ENCODE measurements at regions not wholly inside any gene's neighbourhood (a gene's known extent, or its start where the extent isn't known, plus 50 kb on each side); places are given as distances from the start of the nearest gene placed in this dataset.
A peak's percentile ranks its signal among the peaks of the same experiment; 100 is the strongest.

- TF ChIP-seq, protein P1, sequence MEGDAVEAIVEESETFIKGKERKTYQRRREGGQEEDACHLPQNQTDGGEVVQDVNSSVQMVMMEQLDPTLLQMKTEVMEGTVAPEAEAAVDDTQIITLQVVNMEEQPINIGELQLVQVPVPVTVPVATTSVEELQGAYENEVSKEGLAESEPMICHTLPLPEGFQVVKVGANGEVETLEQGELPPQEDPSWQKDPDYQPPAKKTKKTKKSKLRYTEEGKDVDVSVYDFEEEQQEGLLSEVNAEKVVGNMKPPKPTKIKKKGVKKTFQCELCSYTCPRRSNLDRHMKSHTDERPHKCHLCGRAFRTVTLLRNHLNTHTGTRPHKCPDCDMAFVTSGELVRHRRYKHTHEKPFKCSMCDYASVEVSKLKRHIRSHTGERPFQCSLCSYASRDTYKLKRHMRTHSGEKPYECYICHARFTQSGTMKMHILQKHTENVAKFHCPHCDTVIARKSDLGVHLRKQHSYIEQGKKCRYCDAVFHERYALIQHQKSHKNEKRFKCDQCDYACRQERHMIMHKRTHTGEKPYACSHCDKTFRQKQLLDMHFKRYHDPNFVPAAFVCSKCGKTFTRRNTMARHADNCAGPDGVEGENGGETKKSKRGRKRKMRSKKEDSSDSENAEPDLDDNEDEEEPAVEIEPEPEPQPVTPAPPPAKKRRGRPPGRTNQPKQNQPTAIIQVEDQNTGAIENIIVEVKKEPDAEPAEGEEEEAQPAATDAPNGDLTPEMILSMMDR (IDR thresholded peaks at IDR 0.05) = no peak
- no peak for TF ChIP-seq POLR2AphosphoS5 (IDR thresholded peaks at IDR 0.05)
- TF ChIP-seq POLR2A (IDR thresholded peaks at IDR 0.05; ENCODE audit: low read depth) = no peak
- TF ChIP-seq EP300 (IDR thresholded peaks at IDR 0.05) = no peak
- intact Hi-C loops (cut with DNase I) = no loop called here
- DNase-seq (ENCODE audit: extremely low spot score) = no peak
Measured at GRCh38 chr15:69795601-69796000, 302.1 kb downstream of the TLE3 start.

GRCh38 chr15:69797051-69797595 lies 300.6 kb downstream of the TLE3 start:
- no peak overlapping the region for H3K27ac ChIP-seq (replicated peaks in 1 of 4)
- no peak for DNase-seq (ENCODE audit: extremely low spot score)
- TF ChIP-seq, protein P1 (IDR thresholded peaks at IDR 0.05) = no peak
- TF ChIP-seq EP300 (IDR thresholded peaks at IDR 0.05) (no peak), POLR2A (IDR thresholded peaks at IDR 0.05; ENCODE audit: low read depth) (no peak), POLR2AphosphoS5 (IDR thresholded peaks at IDR 0.05) (no peak)

More at GRCh38 chr15:69795601-69796000, 302.1 kb downstream of the TLE3 start:
- Histone ChIP-seq H3K4me3 (no peak overlapping the region), H3K9me3 (peaks cover 0 to 12% (median 11%) of the 10 kb centered on the region in 4 donors), H3K27ac (replicated peaks in 1 of 4) (peak overlapping the region; percentile 65 to 76 (median 71)), H3K36me3 (no peaks in the 10 kb centered on the region), H3K27me3 (no peaks in the 10 kb centered on the region), H3K4me1 (peaks cover 14 to 28% (median 26%) of the 10 kb centered on the region in 4 donors)
- 87% methylated on average over 5 of the region's 6 CpGs for WGBS

DNA sequence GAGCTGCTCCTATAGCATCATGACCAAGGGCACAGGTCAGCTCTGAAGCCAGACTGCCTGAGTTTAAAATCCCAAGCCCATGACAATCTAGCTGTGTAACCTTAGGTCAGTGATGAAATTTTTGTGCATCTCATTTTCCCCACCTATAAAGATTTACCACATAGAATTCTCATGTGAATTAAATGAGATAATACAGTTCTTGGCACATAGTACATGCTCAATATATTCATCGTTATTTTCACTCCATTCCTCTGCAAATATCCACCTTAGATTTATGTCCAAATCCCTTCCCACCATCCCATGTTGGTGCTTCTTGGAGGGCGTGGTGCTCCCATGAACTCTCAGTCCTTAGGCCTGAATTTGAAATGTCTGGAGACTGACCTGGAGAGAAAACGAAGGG lies 300.1 kb downstream of the TLE3 start:
- WGBS = 100% methylated on average over 3 of the region's 3 CpGs
- Histone ChIP-seq H3K36me3 (no peaks in the 10 kb centered on the region), H3K27me3 (no peaks in the 10 kb centered on the region), H3K9me3 (no peaks in the 10 kb centered on the region), H3K4me3 (no peak overlapping the region), H3K4me1 (peaks cover 14 to 28% (median 26%) of the 10 kb centered on the region in 4 donors), H3K27ac (replicated peaks in 1 of 4) (no peak overlapping the region)
- TF ChIP-seq POLR2A (IDR thresholded peaks at IDR 0.05; ENCODE audit: low read depth) (no peak), POLR2AphosphoS5 (IDR thresholded peaks at IDR 0.05) (no peak), EP300 (IDR thresholded peaks at IDR 0.05) (no peak)
- TF ChIP-seq, protein P1 (IDR thresholded peaks at IDR 0.05) = no peak
- intact Hi-C loops (cut with DNase I) = no loop called here
- DNase-seq (ENCODE audit: extremely low spot score) = no peak

More at GRCh38 chr15:69797051-69797595, 300.6 kb downstream of the TLE3 start:
- H3K4me3 ChIP-seq = no peak overlapping the region
- H3K9me3 ChIP-seq = no peaks in the 10 kb centered on the region
- H3K36me3 ChIP-seq = no peaks in the 10 kb centered on the region
- peaks cover 14 to 28% (median 26%) of the 10 kb centered on the region in 4 donors for H3K4me1 ChIP-seq
- H3K27me3 ChIP-seq = no peaks in the 10 kb centered on the region
- WGBS = 77% methylated on average over 4 of the region's 6 CpGs
- intact Hi-C loops (cut with DNase I) = no loop called here

GRCh38 chr15:69798481-69799250 lies 299.1 kb downstream of the TLE3 start:
- peaks cover 14 to 26% (median 24%) of the 10 kb centered on the region in 4 donors for H3K4me1 ChIP-seq
- H3K36me3 ChIP-seq = no peaks in the 10 kb centered on the region
- no peak overlapping the region for H3K27ac ChIP-seq (replicated peaks in 1 of 4)
- TF ChIP-seq EP300 (IDR thresholded peaks at IDR 0.05) (no peak), POLR2A (IDR thresholded peaks at IDR 0.05; ENCODE audit: low read depth) (no peak), POLR2AphosphoS5 (IDR thresholded peaks at IDR 0.05) (no peak)
- TF ChIP-seq, protein P1 (IDR thresholded peaks at IDR 0.05) = no peak
- no peaks in the 10 kb centered on the region for H3K9me3 ChIP-seq
- DNase-seq (ENCODE audit: extremely low spot score) = no peak
- no peaks in the 10 kb centered on the region for H3K27me3 ChIP-seq
- no peak overlapping the region for H3K4me3 ChIP-seq
- WGBS = 84% methylated on average over 5 of the region's 7 CpGs
- intact Hi-C loops (cut with DNase I) = no loop called here

All from esophagus muscularis mucosa (tissue), 4 donors.